Adrenal gland (tissue), 9 donors: ENCODE measurements at regions not wholly inside any gene's neighbourhood (a gene's known extent, or its start where the extent isn't known, plus 50 kb on each side); places are given as distances from the start of the nearest gene placed in this dataset.

Source experiments
- DNase-seq, 7 donors: peaks; one replicate each; pipeline ENCODE4 v3.0.0-alpha.2; 2019 to 2020
- H3K27ac ChIP-seq, 5 donors: fragments of 200-600 bp; sonication (generic) in 4 of 5; 1 replicate in 3 of 5; 2 replicates in 2 of 5; pipeline versions ENCODE4 v1.5.1 to v1.8.0; 2016 to 2020; ENCODE audit warnings: mild to moderate bottlenecking in 1 of 5
- H3K27me3 ChIP-seq: fragments of 200-600 bp; 2 replicates; pipeline ENCODE4 v1.8.0; 2021
- H3K36me3 ChIP-seq, 2 donors: fragments of 200-600 bp; replicated peaks in 1 of 2; 1 replicate in 1 of 2; 2 replicates in 1 of 2; pipeline versions ENCODE4 v1.5.1 to v1.8.0; 2018 to 2022
- H3K4me1 ChIP-seq, 2 donors: fragments of 200-600 bp; replicated peaks in 1 of 2; 1 replicate in 1 of 2; 2 replicates in 1 of 2; pipeline versions ENCODE4 v1.5.1 to v1.8.0; 2018 to 2021
- H3K4me3 ChIP-seq, 4 donors: fragments of 200-600 bp; sonication (generic) in 3 of 4; one replicate each; pipeline ENCODE4 v1.5.1; 2016 to 2018
- H3K9me3 ChIP-seq, 3 donors: fragments of 200-600 bp; sonication (generic) in 1 of 3; replicated peaks in 1 of 3; 1 replicate in 2 of 3; 2 replicates in 1 of 3; pipeline versions ENCODE4 v1.5.1 to v1.8.0; 2016 to 2021
- CTCF ChIP-seq, 6 experiments: fragments of 450-650 bp in 4 of 6; fragments of 200-600 bp in 2 of 6; sonication (generic) in 1 of 6; IDR thresholded peaks; 1 replicate in 5 of 6; 2 replicates in 1 of 6; pipeline versions ENCODE4 v1.5.1 to v1.8.0; 2016 to 2021; ENCODE audit warnings: antibody characterized with exemption in 6 of 6, mild to moderate bottlenecking in 2 of 6, moderate library complexity in 1 of 6
- POLR2A ChIP-seq, 2 donors: fragments of 450-650 bp; IDR thresholded peaks; one replicate each; pipeline ENCODE4 v1.6.1; 2017; ENCODE audit warnings: antibody characterized with exemption in 2 of 2, mild to moderate bottlenecking in 2 of 2, moderate library complexity in 1 of 2
- WGBS, 4 donors: extraction: QIAGEN DNeasy Blood & Tissue Kit in 2 of 4; methylation state at CpG; one replicate each; pipeline versions ENCODE4 v1.1.5 to v1.1.7; 2013 to 2017; 5-methylcytosine and 5-hydroxymethylcytosine counted together
- intact Hi-C, 2 donors: fragments of 100-400 bp; cut with DNase I; formaldehyde crosslinking; loops; one replicate each; pipeline versions ENCODE4 v1.14.1 to v1.15.0; 2022 to 2023
- donor health status: healthy with polysubstance abuse.
- donor health status: Bipolar disorder and iron deficiency.
- donor health status: DM: yes; HTN: yes; CAD: no.
- donor health status: DM: no; HTN: no; CAD: no.
- donor health status: DM: no; HTN: no; CAD: no.

- Histone ChIP-seq H3K4me1 (no peaks in the 10 kb centered on the region), H3K27ac (no peak overlapping the region), H3K9me3 (no peaks in the 10 kb centered on the region), H3K36me3 (no peaks in the 10 kb centered on the region), H3K27me3 (peaks cover 3% of the 10 kb centered on the region), H3K4me3 (no peak overlapping the region)
- TF ChIP-seq CTCF (IDR thresholded peaks at IDR 0.05): no peak
- TF ChIP-seq POLR2A (IDR thresholded peaks at IDR 0.05): no peak
- DNase-seq: no peak
- 68 to 69% (median 69%) methylated on average over 13 of the region's 13 CpGs for WGBS, 4 donors
- intact Hi-C loops: no loop called here
Observed at GRCh38 chr5:2024986-2025721, 142.4 kb upstream of the IRX4 start.

DNA sequence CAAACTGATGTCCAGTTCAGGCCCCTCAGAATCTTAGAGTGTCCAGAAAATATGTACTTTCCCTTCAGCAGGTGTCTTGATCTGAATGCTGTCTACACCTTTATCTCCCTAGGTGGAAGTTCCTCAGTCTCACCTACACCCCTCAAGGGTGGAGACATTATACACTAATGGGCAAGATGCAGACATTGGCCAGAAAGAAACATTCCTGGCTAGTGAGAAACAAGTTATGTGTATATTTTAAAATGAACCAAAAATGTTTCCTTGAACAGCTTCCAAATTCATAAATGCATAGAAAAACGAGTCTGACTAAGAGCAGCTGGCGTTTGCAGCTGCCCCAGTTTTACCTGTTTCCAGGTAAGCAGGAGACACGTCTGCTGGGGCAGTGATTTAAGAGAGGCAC, 140.5 kb upstream of the IRX4 start:
- Histone ChIP-seq H3K36me3 (no peaks in the 10 kb centered on the region), H3K4me1 (no peaks in the 10 kb centered on the region), H3K27ac (no peak overlapping the region), H3K9me3 (no peaks in the 10 kb centered on the region), H3K4me3 (no peak overlapping the region), H3K27me3 (peaks cover 3% of the 10 kb centered on the region)
- TF ChIP-seq POLR2A (IDR thresholded peaks at IDR 0.05) (no peak), CTCF (IDR thresholded peaks at IDR 0.05) (no peak)
- 36 to 57% (median 46%) methylated on average over 3 of the region's 3 CpGs for WGBS, 4 donors
- intact Hi-C loops: no loop called here
- DNase-seq: no peak

DNA sequence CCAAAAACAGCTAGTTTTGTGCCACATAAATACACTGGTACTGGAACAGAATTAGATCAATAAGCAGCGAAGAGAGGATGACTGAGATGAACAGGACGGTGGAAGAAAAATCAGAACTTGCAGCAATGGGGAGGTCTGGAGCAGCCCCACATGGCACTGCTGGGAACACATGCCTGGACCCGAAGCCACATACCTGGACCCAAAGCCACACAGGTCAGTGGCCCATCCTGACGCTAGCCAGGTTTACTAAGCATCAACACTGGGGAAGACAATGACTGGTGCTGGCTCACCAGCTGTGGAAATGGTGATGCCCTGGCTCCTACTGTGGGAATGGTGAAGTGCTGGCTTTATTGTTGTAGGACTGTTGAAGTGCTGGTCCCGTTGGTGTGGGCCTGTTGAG, 139.7 kb upstream of the IRX4 start:
- TF ChIP-seq CTCF (IDR thresholded peaks at IDR 0.05) (no peak), POLR2A (IDR thresholded peaks at IDR 0.05) (no peak)
- no peak overlapping the region for H3K4me3 ChIP-seq
- DNase-seq: no peak
- peaks cover 3% of the 10 kb centered on the region for H3K27me3 ChIP-seq
- WGBS, 4 donors: 65 to 79% (median 73%) methylated on average over 5 of the region's 5 CpGs
- no peak overlapping the region for H3K27ac ChIP-seq
- H3K36me3 ChIP-seq: no peaks in the 10 kb centered on the region
- no peaks in the 10 kb centered on the region for H3K9me3 ChIP-seq
- no peaks in the 10 kb centered on the region for H3K4me1 ChIP-seq
- intact Hi-C loops: no loop called here

GRCh38 chr5:2021484-2022176, 138.9 kb upstream of the IRX4 start:
- no peak for DNase-seq
- TF ChIP-seq CTCF (IDR thresholded peaks at IDR 0.05) (no peak), POLR2A (IDR thresholded peaks at IDR 0.05) (no peak)
- Histone ChIP-seq H3K4me1 (no peaks in the 10 kb centered on the region), H3K36me3 (no peaks in the 10 kb centered on the region), H3K9me3 (no peaks in the 10 kb centered on the region), H3K27me3 (peaks cover 3% of the 10 kb centered on the region), H3K4me3 (no peak overlapping the region), H3K27ac (no peak overlapping the region)
- intact Hi-C loops: no loop called here
- 71 to 82% (median 79%) methylated on average over 8 to 14 of the region's 14 CpGs for WGBS, 4 donors
